A549 (cell line): ENCODE measurements at regions not wholly inside any gene's neighbourhood (a gene's known extent, or its start where the extent isn't known, plus 50 kb on each side); places are given as distances from the start of the nearest gene placed in this dataset.

Source experiments
- EP300 ChIP-seq, 2 experiments: fragments of >200 bp; sonication (Bioruptor Twin); formaldehyde crosslinking; IDR thresholded peaks; 2 replicates in 1 of 2; 3 replicates in 1 of 2; pipeline ENCODE4 v1.6.1; 2016 to 2017
- PHF8 ChIP-seq: fragments of 200-600 bp; sonication (generic); IDR thresholded peaks from 2 replicates; pipeline ENCODE4 v1.6.1; 2016; ENCODE audit warnings: low read depth, mild to moderate bottlenecking, antibody characterized with exemption, moderate library complexity, borderline replicate concordance
- RAD21 ChIP-seq, 2 experiments: fragments of >200 bp in 1 of 2; sonication (Bioruptor Twin) in 1 of 2; formaldehyde crosslinking in 1 of 2; IDR thresholded peaks in 1 of 2; conservative IDR thresholded peaks in 1 of 2; 2 replicates in 1 of 2; 3 replicates in 1 of 2; pipeline ENCODE4 v1.6.1; 2012 to 2018; ENCODE audit warnings: inconsistent platforms in 1 of 2
- TF ChIP-seq, protein P1 (sequence below): fragments of >200 bp; sonication (Bioruptor Twin); formaldehyde crosslinking; IDR thresholded peaks from 3 replicates; pipeline ENCODE4 v1.5.1; 2016
- TF ChIP-seq, protein P2 (sequence below): IDR thresholded peaks from 2 replicates; pipeline ENCODE4 v1.6.1; 2012

- TF ChIP-seq, protein P1, sequence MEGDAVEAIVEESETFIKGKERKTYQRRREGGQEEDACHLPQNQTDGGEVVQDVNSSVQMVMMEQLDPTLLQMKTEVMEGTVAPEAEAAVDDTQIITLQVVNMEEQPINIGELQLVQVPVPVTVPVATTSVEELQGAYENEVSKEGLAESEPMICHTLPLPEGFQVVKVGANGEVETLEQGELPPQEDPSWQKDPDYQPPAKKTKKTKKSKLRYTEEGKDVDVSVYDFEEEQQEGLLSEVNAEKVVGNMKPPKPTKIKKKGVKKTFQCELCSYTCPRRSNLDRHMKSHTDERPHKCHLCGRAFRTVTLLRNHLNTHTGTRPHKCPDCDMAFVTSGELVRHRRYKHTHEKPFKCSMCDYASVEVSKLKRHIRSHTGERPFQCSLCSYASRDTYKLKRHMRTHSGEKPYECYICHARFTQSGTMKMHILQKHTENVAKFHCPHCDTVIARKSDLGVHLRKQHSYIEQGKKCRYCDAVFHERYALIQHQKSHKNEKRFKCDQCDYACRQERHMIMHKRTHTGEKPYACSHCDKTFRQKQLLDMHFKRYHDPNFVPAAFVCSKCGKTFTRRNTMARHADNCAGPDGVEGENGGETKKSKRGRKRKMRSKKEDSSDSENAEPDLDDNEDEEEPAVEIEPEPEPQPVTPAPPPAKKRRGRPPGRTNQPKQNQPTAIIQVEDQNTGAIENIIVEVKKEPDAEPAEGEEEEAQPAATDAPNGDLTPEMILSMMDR, result no peak
- no peak for TF ChIP-seq EP300 (IDR thresholded peaks at IDR 0.05)
- no peak for TF ChIP-seq RAD21 (conservative IDR thresholded peaks at IDR 0.05 in 1 of 2, IDR thresholded peaks at IDR 0.05 in 1 of 2)
- TF ChIP-seq PHF8, result no peak
- TF ChIP-seq, protein P2, sequence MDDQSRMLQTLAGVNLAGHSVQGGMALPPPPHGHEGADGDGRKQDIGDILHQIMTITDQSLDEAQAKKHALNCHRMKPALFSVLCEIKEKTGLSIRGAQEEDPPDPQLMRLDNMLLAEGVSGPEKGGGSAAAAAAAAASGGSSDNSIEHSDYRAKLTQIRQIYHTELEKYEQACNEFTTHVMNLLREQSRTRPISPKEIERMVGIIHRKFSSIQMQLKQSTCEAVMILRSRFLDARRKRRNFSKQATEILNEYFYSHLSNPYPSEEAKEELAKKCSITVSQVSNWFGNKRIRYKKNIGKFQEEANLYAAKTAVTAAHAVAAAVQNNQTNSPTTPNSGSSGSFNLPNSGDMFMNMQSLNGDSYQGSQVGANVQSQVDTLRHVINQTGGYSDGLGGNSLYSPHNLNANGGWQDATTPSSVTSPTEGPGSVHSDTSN, result no peak
Observed at GRCh38 chr10:121236621-121237020, 361.6 kb downstream of the FGFR2 start.
